Gastroesophageal sphincter (tissue), 2 donors: ENCODE measurements at regions not wholly inside any gene's neighbourhood (a gene's known extent, or its start where the extent isn't known, plus 50 kb on each side); places are given as distances from the start of the nearest gene placed in this dataset.

Experiments
- POLR2A ChIP-seq, 2 donors: fragments of 450-650 bp; IDR thresholded peaks; one replicate each; pipeline ENCODE4 v1.6.1; 2017; ENCODE audit warnings: antibody characterized with exemption in 2 of 2, mild to moderate bottlenecking in 2 of 2, moderate library complexity in 1 of 2
- POLR2AphosphoS5 ChIP-seq: sonication (generic); formaldehyde crosslinking; IDR thresholded peaks from one replicate; pipeline ENCODE4 v1.6.1; 2017; ENCODE audit warnings: antibody characterized with exemption

DNA sequence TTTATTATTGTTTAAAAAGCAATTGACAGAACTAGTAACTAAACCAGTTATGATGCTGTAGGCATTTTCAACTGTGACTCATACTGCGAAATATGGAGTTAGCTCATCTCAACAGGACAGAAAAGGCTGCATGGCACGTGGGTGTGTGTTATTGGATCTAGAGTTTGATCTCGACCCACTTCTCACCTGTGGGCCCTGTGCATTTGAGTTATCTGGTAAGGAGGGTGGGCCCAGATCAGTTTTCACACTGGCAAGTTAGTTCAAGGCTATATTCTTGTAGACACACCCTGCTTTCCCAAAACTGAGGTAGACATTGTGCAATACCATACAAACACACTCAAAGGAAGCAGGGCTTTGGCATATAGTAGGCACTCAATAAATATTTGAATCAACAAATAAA is 71.3 kb upstream of the PRDX6 start:
- TF ChIP-seq POLR2AphosphoS5 (no peak), POLR2A (IDR thresholded peaks at IDR 0.05) (no peak)
